Right atrium auricular region (tissue), 2 donors: ENCODE measurements at regions not wholly inside any gene's neighbourhood (a gene's known extent, or its start where the extent isn't known, plus 50 kb on each side); places are given as distances from the start of the nearest gene placed in this dataset.

Experiments used
- DNase-seq: peaks from one replicate; pipeline ENCODE4 v3.0.0-alpha.2; 2019; ENCODE audit warnings: low spot score
- H3K27ac ChIP-seq, 2 donors: fragments of 200-600 bp; sonication (generic); 1 replicate in 1 of 2; 2 replicates in 1 of 2; pipeline ENCODE4 v1.5.1; 2016 to 2019
- H3K27me3 ChIP-seq, 2 donors: fragments of 200-600 bp; sonication (generic); one replicate each; pipeline versions ENCODE4 v1.5.1 to v1.6.0; 2017 to 2019
- H3K36me3 ChIP-seq: fragments of 200-600 bp; sonication (generic); one replicate; pipeline ENCODE4 v1.5.1; 2016
- H3K4me1 ChIP-seq, 2 donors: fragments of 200-600 bp; sonication (generic); one replicate each; pipeline versions ENCODE4 v1.5.1 to v1.6.0; 2017 to 2019
- H3K4me3 ChIP-seq, 2 donors: fragments of 200-600 bp; sonication (generic); 1 replicate in 1 of 2; 2 replicates in 1 of 2; pipeline ENCODE4 v1.5.1; 2017 to 2019; ENCODE audit warnings: mild to moderate bottlenecking in 1 of 2, moderate library complexity in 1 of 2
- H3K9me3 ChIP-seq, 2 donors: fragments of 200-600 bp; sonication (generic); one replicate each; pipeline ENCODE4 v1.5.1; 2019
- CTCF ChIP-seq, 2 donors: fragments of 200-600 bp; sonication (generic); IDR thresholded peaks; one replicate each; pipeline ENCODE4 v1.5.1; 2019; ENCODE audit warnings: antibody characterized with exemption in 2 of 2

DNA sequence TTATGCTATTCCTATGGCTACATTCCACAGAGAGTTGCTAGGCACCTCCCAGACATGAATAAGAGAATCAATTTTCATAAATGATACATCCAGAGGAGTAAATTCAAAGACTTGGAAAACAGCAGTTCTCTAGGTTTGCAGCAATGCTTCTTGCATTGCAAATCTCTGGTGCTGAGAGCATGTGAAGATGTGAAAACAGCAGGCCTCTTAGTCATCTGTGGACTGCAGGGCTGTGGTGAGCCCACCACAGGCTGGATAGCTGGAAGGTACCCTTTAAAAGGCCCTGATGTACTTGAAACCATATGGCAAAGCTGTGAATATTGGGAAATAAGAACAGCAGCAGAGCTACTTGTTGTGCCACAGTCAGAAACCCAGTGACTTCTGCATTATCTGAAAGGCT, 2135.9 kb downstream of the ARAP2 start:
- no peaks in the 10 kb centered on the region for H3K27me3 ChIP-seq
- DNase-seq = no peak
- no peak overlapping the region for H3K4me3 ChIP-seq
- H3K4me1 ChIP-seq = no peaks in the 10 kb centered on the region
- H3K36me3 ChIP-seq = no peaks in the 10 kb centered on the region
- no peak for TF ChIP-seq CTCF (IDR thresholded peaks at IDR 0.05)
- H3K27ac ChIP-seq = no peak overlapping the region
- no peaks in the 10 kb centered on the region for H3K9me3 ChIP-seq

GRCh38 chr4:34112573-34112972, 2131.7 kb downstream of the ARAP2 start:
- TF ChIP-seq CTCF (IDR thresholded peaks at IDR 0.05) = no peak
- Histone ChIP-seq H3K4me1 (no peaks in the 10 kb centered on the region), H3K9me3 (no peaks in the 10 kb centered on the region), H3K4me3 (no peak overlapping the region), H3K27me3 (no peaks in the 10 kb centered on the region), H3K36me3 (no peaks in the 10 kb centered on the region), H3K27ac (no peak overlapping the region)
- DNase-seq = no peak

- Histone ChIP-seq H3K27me3 (no peaks in the 10 kb centered on the region), H3K4me1 (no peaks in the 10 kb centered on the region), H3K36me3 (no peaks in the 10 kb centered on the region), H3K27ac (no peak overlapping the region), H3K9me3 (peaks cover 0 to 10% of the 10 kb centered on the region in 2 donors), H3K4me3 (no peak overlapping the region)
- TF ChIP-seq CTCF (IDR thresholded peaks at IDR 0.05) = no peak
- no peak for DNase-seq
These were observed 2105.9 kb downstream of the ARAP2 start for GRCh38 chr4:34138385-34138784.

DNA sequence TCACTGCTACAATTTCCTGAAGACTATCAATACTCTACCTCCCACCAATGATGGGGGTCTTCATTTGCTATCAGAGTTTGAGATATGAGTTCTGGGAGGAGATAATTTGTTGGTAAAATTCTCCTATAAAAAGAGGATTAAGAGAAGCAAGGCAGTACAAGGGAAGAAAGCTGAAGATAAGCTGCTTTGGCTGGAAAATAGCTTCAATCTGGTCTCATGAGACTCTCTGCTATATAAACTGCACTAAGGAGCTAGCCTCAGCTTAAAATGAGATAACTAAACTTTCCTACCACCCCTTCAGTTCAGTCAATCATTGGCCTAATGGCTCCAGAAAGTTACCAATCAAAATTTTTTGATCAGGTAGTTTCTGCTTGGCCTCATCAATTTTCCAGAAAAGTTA, 2105.0 kb downstream of the ARAP2 start:
- Histone ChIP-seq H3K36me3 (no peaks in the 10 kb centered on the region), H3K4me3 (no peak overlapping the region), H3K27me3 (no peaks in the 10 kb centered on the region), H3K27ac (no peak overlapping the region), H3K4me1 (no peaks in the 10 kb centered on the region), H3K9me3 (peaks cover 0 to 6% of the 10 kb centered on the region in 2 donors)
- DNase-seq = no peak
- no peak for TF ChIP-seq CTCF (IDR thresholded peaks at IDR 0.05)

DNA sequence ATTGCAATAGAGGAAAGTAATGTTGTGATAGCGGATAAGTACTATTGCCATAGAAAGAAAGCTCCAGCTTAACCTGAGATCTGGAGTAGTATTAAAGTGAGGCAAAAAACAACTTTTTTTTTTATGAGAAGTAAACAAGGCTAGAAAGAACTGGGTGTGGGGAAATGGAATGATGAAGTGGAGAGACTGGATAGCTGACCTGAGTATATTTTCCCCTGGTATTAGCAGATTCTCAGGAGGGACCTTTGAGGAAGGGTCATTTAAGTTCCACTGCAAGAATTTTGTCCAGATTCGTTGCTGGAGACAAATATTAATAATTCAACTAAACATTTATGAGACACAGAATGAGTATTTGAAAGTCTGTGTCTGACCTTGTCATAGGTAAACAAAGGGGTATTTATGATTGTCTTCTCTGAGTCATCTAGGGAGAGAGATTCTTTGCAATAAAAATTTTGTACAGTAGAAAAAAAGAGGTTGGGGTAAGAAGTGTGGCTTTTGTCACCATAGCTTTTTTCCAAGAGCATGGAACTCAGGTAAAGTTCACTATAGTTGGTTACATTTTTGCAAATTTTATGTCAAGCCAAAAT, 2095.9 kb downstream of the ARAP2 start:
- H3K4me1 ChIP-seq = no peaks in the 10 kb centered on the region
- DNase-seq = no peak
- no peaks in the 10 kb centered on the region for H3K36me3 ChIP-seq
- no peaks in the 10 kb centered on the region for H3K27me3 ChIP-seq
- no peak for TF ChIP-seq CTCF (IDR thresholded peaks at IDR 0.05)
- H3K4me3 ChIP-seq = no peak overlapping the region
- no peaks in the 10 kb centered on the region for H3K9me3 ChIP-seq
- no peak overlapping the region for H3K27ac ChIP-seq

DNA sequence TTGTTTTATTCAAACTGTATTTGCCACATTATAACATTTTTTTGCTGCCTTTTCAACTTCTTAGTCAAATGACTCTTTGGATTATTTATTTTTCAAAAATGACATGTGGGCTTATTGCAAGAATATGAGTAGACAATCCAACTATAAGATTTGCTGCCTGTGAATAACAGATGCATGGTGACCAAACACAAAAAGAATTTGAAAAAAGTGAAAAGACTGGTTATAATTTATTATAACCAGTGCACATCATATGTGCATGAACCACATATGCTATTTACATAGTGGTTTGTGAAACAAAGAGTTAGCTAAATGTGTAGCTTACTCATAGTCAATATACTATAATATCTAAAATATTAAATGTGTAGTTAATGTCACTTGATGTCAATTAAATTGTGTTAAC, 2086.8 kb downstream of the ARAP2 start:
- no peaks in the 10 kb centered on the region for H3K9me3 ChIP-seq
- H3K4me1 ChIP-seq = no peaks in the 10 kb centered on the region
- H3K36me3 ChIP-seq = no peaks in the 10 kb centered on the region
- H3K4me3 ChIP-seq = no peak overlapping the region
- H3K27me3 ChIP-seq = no peaks in the 10 kb centered on the region
- DNase-seq = no peak
- no peak for TF ChIP-seq CTCF (IDR thresholded peaks at IDR 0.05)
- no peak overlapping the region for H3K27ac ChIP-seq
